ENCODE measurements at regions not wholly inside any gene's neighbourhood (a gene's known extent, or its start where the extent isn't known, plus 50 kb on each side); places are given as distances from the start of the nearest gene placed in this dataset.

- DNase-seq (ENCODE audit: low spot score) (no peak), ATAC-seq (no peak)
Observed at GRCh38 chr2:157122776-157123175, 134.7 kb upstream of the GALNT5 start.

- no peak for DNase-seq (ENCODE audit: low spot score)
- ATAC-seq: no peak
Observed at GRCh38 chr2:157124731-157125130, 132.8 kb upstream of the GALNT5 start.

GRCh38 chr2:157125685-157126084 lies 131.8 kb upstream of the GALNT5 start:
- DNase-seq (ENCODE audit: low spot score) (no peak), ATAC-seq (no peak)

GRCh38 chr2:157127249-157128012 lies 130.1 kb upstream of the GALNT5 start:
- ATAC-seq: no peak
- DNase-seq (ENCODE audit: low spot score): no peak

GRCh38 chr2:157143901-157144300 lies 113.6 kb upstream of the GALNT5 start:
- DNase-seq (ENCODE audit: low spot score): no peak
- ATAC-seq: no peak

- DNase-seq (ENCODE audit: low spot score) (no peak), ATAC-seq (no peak)
Observed at GRCh38 chr2:157149270-157149669, 108.2 kb upstream of the GALNT5 start.

- DNase-seq (ENCODE audit: low spot score) (no peak), ATAC-seq (no peak)
Observed at GRCh38 chr2:157150747-157151146, 106.8 kb upstream of the GALNT5 start.

- ATAC-seq (no peak), DNase-seq (ENCODE audit: low spot score) (no peak)
Observed at GRCh38 chr2:157152362-157152761, 105.1 kb upstream of the GALNT5 start.

- ATAC-seq: no peak
Observed at GRCh38 chr2:157155992-157156391, 101.5 kb upstream of the GALNT5 start.

GRCh38 chr2:157158111-157158510 lies 99.4 kb upstream of the GALNT5 start:
- ATAC-seq (no peak), DNase-seq (ENCODE audit: low spot score) (no peak)

More at GRCh38 chr2:157155992-157156391, 101.5 kb upstream of the GALNT5 start:
- DNase-seq (ENCODE audit: low spot score): no peak

- no peak for DNase-seq (ENCODE audit: low spot score)
- no peak for ATAC-seq
Observed at GRCh38 chr2:157159221-157159934, 98.1 kb upstream of the GALNT5 start.

GRCh38 chr2:157160111-157160510 lies 97.4 kb upstream of the GALNT5 start:
- no peak for ATAC-seq
- no peak for DNase-seq (ENCODE audit: low spot score)

GRCh38 chr2:157164370-157164769 lies 93.1 kb upstream of the GALNT5 start:
- ATAC-seq (no peak), DNase-seq (ENCODE audit: low spot score) (no peak)

GRCh38 chr2:157164891-157165290 lies 92.6 kb upstream of the GALNT5 start:
- DNase-seq (ENCODE audit: low spot score): no peak
- ATAC-seq: no peak

GRCh38 chr2:157168501-157168900 lies 89.0 kb upstream of the GALNT5 start:
- no peak for ATAC-seq

GRCh38 chr2:157169889-157170288 lies 87.6 kb upstream of the GALNT5 start:
- ATAC-seq (no peak), DNase-seq (ENCODE audit: low spot score) (no peak)

More at GRCh38 chr2:157168501-157168900, 89.0 kb upstream of the GALNT5 start:
- DNase-seq (ENCODE audit: low spot score): no peak

- ATAC-seq (no peak), DNase-seq (ENCODE audit: low spot score) (no peak)
Observed at GRCh38 chr2:157170299-157170698, 87.2 kb upstream of the GALNT5 start.

- no peak for DNase-seq (ENCODE audit: low spot score)
- ATAC-seq: no peak
Observed at GRCh38 chr2:157172239-157172638, 85.3 kb upstream of the GALNT5 start.

GRCh38 chr2:157172866-157173578 lies 84.5 kb upstream of the GALNT5 start:
- DNase-seq (ENCODE audit: low spot score) (no peak), ATAC-seq (no peak)

GRCh38 chr2:157173740-157174184 lies 83.7 kb upstream of the GALNT5 start:
- ATAC-seq (no peak), DNase-seq (ENCODE audit: low spot score) (no peak)

- no peak for DNase-seq (ENCODE audit: low spot score)
- no peak for ATAC-seq
Observed at GRCh38 chr2:157174321-157174720, 83.2 kb upstream of the GALNT5 start.

GRCh38 chr2:157176602-157177001 lies 80.9 kb upstream of the GALNT5 start:
- DNase-seq (ENCODE audit: low spot score) (no peak), ATAC-seq (no peak)
